GM10266 (cell line): ENCODE measurements at regions not wholly inside any gene's neighbourhood (a gene's known extent, or its start where the extent isn't known, plus 50 kb on each side); places are given as distances from the start of the nearest gene placed in this dataset.
"Not testable (repeated sequence)": the region's sequence is repeated elsewhere in the genome, so short reads cannot be mapped to it uniquely, and the experiment has no call there.

ENCODE experiments used
- DNase-seq: peaks from one replicate; pipeline ENCODE4 v3.0.0; 2012; ENCODE audit errors: extremely low spot score
- TF ChIP-seq, protein P1 (sequence below): IDR thresholded peaks from 2 replicates; pipeline ENCODE4 v1.5.1; 2012; ENCODE audit warnings: mild to moderate bottlenecking, low read depth; ENCODE audit not compliant: control insufficient read depth, insufficient read depth; ENCODE audit errors: missing control alignments

- TF ChIP-seq, protein P1, sequence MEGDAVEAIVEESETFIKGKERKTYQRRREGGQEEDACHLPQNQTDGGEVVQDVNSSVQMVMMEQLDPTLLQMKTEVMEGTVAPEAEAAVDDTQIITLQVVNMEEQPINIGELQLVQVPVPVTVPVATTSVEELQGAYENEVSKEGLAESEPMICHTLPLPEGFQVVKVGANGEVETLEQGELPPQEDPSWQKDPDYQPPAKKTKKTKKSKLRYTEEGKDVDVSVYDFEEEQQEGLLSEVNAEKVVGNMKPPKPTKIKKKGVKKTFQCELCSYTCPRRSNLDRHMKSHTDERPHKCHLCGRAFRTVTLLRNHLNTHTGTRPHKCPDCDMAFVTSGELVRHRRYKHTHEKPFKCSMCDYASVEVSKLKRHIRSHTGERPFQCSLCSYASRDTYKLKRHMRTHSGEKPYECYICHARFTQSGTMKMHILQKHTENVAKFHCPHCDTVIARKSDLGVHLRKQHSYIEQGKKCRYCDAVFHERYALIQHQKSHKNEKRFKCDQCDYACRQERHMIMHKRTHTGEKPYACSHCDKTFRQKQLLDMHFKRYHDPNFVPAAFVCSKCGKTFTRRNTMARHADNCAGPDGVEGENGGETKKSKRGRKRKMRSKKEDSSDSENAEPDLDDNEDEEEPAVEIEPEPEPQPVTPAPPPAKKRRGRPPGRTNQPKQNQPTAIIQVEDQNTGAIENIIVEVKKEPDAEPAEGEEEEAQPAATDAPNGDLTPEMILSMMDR, result no peak
- no peak for DNase-seq
Observed at GRCh38 chr5:86199287-86199686, 418.5 kb upstream of the COX7C start.

DNA sequence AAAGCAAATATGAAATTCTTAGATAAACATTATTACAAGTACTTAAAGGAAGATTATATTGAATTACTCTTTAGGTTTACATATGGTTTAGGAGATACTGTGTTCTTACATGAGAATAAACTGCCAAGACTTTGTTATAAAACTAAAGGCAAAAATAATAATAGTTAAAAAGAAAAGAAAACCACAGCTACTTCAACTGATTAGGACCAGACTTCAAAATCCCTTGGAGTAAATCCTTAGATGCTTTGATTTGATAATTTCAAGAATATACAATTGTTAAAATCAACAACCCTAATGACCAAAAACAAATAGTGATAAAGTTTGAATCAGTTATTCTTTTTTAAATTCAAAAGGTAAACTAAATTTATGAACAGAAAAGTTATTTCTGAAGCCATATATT is 389.6 kb upstream of the COX7C start:
- TF ChIP-seq, protein P1, result no peak
- DNase-seq, result no peak

GRCh38 chr5:86232246-86232645 is 385.5 kb upstream of the COX7C start:
- TF ChIP-seq, protein P1, result no peak

GRCh38 chr5:86244153-86244552 is 373.6 kb upstream of the COX7C start:
- DNase-seq, result no peak
- TF ChIP-seq, protein P1, result no peak

More at GRCh38 chr5:86232246-86232645, 385.5 kb upstream of the COX7C start:
- no peak for DNase-seq

- no peak for DNase-seq
- TF ChIP-seq, protein P1, result no peak
Observed at GRCh38 chr5:86257871-86258270, 359.9 kb upstream of the COX7C start.

DNA sequence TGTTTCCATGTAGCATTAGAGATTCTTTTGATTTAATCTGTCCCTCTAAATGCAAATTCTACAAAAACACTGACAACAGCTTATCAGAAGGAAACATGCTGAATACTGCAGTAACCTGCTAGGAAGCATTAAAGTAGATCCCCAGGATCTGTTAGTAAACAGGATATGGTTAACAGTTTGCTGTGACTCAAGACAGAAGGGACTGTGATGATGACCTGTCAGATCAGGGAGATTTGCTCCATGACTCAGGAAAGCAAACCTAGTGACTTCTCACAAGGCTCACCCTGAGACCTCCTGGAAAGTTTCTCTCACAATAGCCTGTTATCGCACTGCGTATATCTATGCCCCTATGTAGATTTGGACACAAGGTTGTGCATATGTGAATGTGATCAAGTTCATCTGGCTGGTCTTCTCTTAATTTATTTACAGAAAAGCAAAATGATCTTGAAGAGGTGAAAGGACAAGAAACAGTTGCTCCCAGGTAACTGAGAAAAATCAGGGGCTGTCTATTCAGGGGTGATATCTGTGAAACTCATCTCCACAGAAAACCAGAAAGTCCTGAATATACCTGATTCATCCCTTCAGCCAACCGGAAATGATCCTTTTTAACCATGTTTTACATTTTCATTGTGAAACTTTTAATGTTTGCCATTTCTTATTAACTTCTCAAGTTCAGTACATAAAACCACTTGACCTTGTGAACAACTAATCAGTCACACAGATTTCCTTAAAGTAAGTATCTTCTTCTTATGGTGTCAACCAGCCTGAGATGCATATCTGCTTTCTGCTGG is 333.1 kb upstream of the COX7C start:
- not testable (repeated sequence) for DNase-seq

DNA sequence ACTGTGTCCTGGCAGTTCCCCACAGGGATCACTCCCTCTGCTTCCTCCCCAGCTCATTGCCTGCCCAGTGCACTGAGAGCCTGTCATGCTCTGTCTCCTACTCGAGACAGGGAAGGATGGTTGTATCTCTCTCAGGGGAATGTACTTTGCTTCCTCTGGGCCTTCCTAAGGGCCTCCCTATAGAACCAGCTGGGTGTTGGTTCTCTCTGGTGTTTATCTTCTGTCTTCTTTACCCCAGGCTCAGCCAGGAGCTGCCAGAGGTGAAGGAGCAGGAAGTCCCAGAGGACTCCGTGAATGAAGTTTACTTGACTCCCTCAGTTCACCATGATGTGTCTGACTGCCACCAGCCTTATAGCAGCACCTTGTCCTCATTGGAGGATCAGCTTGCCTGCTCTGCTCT is 330.3 kb upstream of the COX7C start:
- not testable (repeated sequence) for DNase-seq

DNA sequence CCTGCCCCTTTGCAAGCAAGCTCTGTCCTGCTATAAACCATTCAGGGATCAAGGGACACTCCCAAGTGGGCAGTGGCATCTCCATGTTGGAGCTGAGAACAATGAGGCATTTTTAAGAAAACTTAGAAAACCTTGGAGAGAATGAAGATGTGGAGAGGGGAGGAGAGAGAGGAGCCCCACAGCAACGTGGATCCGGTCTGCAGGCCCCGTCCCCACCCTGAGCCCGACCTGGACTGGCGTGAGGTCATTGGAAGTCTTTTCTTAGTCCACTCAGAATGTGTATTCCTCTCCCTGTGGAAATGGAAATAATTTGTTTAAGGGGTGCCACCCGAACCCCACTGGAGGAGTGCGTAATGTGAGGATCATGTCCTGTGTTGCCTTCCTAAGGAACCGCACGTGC is 328.0 kb upstream of the COX7C start:
- DNase-seq, result not testable (repeated sequence)

DNA sequence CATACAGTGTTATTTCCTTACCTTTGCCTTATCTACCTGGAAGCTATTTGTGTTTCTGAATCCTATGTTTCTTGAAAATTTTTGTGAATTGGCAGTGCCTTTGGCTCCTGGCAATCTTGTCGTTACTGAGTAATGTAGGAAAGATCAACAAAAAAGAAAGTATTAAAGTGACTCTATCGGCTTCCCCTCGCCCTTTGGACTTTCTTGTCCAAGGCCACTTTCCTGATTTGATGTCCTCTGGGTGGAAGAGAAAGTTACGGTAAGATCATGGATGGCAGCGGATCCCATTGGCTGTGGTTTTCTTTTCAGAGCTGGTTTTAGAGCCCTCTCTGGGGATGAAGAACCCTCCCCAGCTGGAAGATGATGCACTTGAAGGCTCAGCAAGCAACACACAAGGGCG is 324.9 kb upstream of the COX7C start:
- DNase-seq, result not testable (repeated sequence)

DNA sequence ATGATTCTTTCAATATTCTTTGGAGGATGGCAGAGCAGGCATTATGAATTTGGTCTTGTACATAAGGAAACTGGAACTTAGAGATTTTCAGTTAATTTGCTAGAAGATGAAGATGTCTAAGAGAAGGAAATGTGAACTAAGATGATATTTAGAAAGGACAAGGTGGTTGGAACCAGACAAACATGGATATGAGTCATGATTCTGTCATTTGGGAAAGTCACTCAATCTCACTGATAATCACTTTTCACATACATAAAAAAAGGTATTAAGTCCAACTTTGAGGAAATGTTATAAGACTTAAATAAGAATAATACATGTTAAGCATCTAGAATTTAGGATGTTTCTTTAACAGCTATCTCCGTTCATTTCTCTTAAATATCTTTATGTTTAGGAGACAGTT is 315.1 kb upstream of the COX7C start:
- not testable (repeated sequence) for DNase-seq
